Stimulated activated CD4-positive, alpha-beta T cell treated with anti-CD3 and anti-CD28 coated beads, TNF-alpha, amount 100 ng/mL, for 24 hours (primary cell): ENCODE measurements at regions not wholly inside any gene's neighbourhood (a gene's known extent, or its start where the extent isn't known, plus 50 kb on each side); places are given as distances from the start of the nearest gene placed in this dataset.
A peak's percentile ranks its signal among the peaks of the same experiment; 100 is the strongest.

Source experiments
- DNase-seq, 3 experiments: peaks; one replicate each; pipeline ENCODE4 v3.0.0-alpha.2; 2020; ENCODE audit warnings: low read depth in 3 of 3

DNA sequence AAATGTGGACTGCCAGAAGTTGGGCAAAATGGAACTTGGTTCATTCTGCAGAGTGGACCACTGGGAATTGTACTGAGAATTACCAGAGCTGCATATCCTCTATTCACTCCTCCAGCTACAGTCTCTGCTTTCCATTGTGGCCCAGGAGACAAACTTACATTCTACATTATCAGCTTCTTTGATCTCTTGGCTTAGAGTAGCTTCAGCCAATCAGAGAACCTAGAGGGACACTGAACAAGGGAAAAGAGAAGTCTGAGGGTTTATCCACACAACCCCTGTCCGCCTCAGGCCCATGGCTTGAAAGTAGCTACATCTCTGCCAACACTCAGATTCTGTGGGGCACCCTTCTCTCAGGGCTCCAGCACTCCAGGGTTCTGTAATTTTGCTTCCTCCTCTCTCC, 251.1 kb downstream of the TRIB2 start:
- DNase-seq = no peak

DNA sequence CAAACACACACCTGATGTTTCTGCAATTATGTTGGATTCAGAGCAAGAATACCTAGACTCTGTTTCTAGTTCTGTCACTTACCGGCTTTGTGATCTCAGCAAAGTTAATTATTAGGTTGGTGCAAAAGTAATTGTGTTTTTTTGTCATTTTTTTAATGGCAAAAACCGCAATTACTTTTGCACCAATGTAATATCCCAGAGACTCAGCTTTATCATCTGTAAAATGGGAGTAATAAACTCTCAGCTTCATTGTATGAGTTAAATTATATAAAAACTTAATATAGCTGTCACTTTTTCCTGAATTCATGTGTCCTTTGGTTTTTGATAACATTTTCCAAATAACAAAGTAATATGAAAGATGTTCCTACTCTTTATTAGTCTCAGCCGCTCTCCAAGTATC, 251.7 kb downstream of the TRIB2 start:
- no peak for DNase-seq

- DNase-seq = no peak
Measured at GRCh38 chr2:12970861-12971260, 254.1 kb downstream of the TRIB2 start.

- DNase-seq = no peak
Measured at GRCh38 chr2:12971581-12972365, 255.0 kb downstream of the TRIB2 start.

DNA sequence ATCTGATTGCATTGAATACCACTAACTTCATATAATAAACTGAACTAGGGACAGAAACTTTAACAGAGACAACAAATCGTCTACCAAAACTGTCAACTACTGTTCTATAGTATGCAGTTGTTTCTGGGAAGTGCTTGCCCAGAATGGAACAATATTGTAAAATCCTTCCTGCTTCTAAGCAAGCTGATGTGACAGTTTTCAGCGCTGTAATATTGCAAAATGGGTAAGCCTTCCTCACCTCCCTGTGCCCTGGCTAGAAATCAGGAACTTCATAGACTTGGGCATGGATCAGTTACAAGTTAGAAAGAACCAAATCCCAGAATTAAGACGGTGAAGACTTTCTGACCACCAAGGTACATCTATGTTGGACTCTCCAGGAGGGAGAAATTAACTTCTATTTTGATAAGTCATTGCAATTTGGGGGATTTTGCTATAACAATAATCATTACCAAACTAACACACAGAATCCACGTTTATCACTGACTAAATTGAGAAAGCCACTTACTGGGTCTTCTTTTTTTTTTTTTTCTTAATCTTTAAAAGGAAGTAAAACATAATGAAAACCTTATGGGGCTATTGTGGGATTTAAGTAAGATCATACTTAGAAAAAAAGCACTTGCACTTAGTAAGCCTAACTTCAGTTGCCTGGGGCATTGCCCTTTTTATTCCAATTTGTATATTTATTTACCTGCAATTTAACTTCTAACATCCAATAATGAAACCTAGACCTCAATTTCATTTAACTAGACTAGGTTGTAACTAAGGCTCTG, 261.5 kb downstream of the TRIB2 start:
- no peak for DNase-seq

GRCh38 chr2:12979066-12979465, 262.3 kb downstream of the TRIB2 start:
- DNase-seq = no peak

DNA sequence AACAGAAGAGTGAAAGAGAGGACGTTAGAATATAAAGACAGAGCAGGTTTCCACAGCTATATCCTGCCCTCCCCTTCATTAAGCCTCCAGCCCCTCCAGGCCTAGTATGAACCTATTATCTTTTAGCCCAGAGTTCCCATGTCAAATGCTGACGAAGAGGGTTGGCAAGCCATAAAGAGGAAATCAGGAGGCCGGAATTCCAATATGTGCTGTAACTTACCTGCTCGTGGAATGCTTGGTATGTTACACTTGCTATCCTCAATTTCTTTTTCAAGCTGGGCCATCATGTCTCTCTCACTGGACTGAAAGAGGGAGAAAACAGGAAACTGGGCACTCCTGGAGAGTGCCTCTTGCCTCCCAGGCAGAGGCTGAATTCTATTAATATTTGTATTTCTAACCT, 264.1 kb downstream of the TRIB2 start:
- no peak for DNase-seq

DNA sequence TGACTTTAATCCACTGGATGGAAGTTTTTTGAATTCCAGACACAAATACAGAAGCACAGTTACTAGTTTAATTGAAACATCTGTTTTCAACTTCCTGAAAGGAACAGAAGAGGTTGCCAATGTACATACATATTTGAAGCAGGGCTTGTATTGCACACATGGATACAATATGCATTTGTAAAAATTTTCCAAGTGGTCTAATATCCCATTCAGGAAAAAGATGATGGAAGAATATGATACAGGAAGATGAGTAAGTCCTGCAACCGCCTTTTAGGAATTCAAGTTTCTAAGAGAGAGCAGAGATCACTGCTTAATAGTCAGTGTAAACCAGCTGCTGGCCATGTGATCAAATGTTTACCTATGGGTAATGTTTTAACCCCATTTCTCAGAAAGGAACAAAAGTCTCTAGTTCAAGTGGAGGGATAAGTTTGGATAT, 265.4 kb downstream of the TRIB2 start:
- DNase-seq = no peak

DNA sequence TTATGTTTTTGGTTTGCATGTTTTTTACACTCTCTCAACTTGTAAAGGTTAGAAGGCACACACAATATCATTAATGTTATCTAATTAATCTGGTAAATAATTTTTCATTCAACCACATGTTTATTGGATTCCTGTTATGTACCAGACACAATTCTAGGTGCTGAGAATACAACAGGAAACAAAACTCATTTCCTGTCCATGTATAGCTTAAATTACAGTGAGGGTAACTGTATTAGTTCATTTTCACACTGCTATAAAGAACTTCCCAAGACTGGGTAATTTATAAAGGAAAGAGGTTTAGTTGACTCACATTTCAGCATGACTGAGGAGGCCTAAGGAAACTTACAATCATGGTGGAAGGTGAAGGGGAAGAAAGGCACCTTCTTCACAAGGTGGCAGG, 270.5 kb downstream of the TRIB2 start:
- no peak for DNase-seq

DNA sequence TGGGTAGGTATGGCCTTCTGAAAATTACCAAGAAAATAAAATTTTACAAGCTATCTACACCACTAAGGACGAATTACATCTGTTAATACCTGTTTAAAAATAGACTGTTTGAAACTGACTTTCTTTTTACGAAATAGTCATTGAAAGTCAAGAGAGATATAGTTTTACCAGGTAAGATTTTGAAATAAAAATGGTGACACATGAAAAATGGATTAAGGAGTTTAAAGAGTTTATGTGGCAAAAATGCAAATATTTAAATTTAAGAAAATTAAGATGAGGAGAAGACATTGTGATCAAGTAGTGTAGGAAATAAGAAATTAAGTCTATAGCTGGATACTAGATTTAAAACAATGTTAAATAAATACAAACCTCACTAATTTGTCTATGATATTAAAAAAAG, 271.5 kb downstream of the TRIB2 start:
- no peak for DNase-seq

DNA sequence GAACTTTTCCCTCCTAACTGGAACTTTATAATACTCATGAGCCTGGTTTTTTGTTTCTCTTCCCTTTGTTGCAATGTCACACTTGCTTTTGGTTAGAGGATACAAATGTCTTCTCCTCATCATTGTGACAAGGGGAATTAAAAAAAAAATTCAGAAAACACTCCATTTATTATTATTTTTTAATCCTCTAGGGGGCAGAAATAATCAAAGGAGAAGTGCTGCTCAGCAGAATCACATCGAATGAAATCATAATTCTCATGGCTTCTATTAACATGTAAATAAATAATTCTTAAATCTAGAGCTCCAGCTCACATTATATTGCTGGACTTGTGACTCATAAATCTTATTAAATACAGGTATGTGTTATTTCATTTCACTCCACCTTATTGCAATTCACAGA, 273.8 kb downstream of the TRIB2 start:
- DNase-seq = no peak

DNA sequence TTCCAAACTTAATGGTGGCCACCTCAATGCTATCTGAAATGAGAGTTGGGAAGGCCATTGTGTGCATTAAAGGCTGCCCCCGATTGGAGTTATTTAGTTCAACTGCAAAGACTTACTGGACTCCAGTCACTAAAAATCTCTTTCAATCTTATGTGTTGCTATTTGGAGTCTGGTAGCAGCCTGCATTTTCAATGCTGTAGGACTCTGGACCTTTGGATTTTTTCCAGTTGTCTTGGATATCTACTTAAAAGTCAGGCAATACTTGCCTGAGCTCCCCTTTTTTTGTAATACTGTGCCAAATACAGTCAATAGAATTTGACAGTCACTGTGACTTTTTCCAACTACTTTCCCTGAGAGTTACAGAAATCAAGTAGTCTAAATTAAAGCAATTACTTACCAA, 281.9 kb downstream of the TRIB2 start:
- no peak for DNase-seq

- no peak for DNase-seq
Measured at GRCh38 chr2:13000664-13001363, 284.1 kb downstream of the TRIB2 start.

GRCh38 chr2:13001408-13001807, 284.7 kb downstream of the TRIB2 start:
- no peak for DNase-seq

DNA sequence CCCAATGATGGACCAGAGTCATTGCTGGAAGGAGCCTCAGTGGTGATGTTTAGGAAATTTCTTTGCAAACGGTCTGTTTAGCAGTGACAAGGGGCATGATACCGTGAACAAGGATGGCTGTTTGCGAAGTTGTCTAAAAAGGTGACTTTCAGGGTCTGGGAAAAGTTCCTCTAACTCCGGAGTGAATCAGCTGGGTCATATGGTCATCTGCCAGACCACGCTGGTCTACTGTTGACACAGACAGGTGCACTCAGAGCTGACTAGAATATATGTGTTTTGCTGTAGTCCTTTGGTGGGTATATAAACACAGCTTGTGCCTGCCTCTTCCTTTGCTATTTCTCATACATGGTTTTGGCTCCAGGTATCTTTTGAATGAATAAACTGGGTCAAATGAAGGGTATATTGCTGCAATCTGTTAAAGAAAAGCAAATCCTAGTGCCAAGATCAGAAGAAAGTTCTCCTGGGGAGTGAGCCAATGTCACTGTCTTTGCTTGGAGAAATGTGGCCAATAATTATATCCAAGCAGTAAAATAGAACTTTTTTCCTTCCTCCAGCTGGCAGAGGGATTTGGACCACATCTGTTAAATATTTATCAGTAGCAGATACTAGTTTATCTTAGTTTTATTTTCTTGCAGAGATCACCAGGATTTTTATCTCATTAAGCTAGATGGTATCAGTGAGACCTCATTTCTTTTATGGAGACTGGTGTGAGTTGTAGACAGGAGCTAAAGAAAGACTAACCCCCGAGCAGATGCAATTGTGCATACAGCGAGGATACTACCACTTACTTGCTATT, 286.0 kb downstream of the TRIB2 start:
- no peak for DNase-seq

GRCh38 chr2:13003500-13003899, 286.8 kb downstream of the TRIB2 start:
- no peak for DNase-seq

DNA sequence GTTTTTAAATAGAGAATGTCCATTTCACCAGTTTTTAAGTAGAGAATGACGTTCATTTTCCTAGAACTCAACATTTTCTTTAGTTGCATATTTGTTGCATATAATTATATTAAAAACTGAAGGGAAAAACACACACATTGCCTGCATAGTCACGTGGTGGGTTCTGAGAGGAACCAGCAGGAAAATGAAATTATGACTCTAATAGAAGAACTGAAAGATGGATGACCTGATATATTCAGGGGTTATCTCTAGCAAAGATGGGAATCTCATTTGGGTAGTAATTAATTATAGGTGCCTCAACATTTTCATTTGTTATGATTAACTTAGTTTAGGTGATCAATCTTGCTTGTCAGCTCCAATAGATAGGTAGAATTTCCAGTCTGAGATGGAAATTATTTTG, 288.3 kb downstream of the TRIB2 start:
- no peak for DNase-seq

DNA sequence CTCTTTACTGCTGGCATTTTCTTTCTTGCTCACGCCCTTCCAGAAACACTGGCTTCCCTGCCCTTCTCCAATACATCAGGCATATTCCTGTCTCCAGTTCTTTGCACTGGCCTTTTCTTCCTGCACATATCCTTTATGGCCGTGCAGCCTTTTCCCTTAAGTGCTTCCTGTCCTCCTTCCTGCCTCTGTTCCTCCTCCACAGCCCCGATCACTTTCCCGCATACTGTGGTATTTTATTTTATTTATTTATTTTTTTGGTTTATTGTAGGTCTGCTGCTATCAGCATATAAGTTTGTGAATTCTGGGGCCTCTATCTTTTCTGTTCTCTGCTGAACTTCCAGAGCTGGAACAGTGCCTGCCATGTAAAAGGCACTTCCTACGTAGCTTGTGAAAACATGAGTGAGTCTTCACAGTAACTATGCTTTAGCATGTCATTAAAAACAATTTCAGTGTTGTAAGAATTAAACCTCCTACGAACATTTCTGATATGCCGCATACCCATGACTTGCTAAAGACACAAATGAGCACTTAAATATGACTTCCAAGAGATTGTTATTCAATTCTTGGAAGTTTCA, 289.1 kb downstream of the TRIB2 start:
- no peak for DNase-seq

- DNase-seq = no peak
Measured at GRCh38 chr2:13006426-13006825, 289.7 kb downstream of the TRIB2 start.

- DNase-seq = peak; percentile 36 to 67 (median 48)
Measured at GRCh38 chr2:13006829-13007717, 290.3 kb downstream of the TRIB2 start.
